WTC11 (cell line): ENCODE measurements at regions not wholly inside any gene's neighbourhood (a gene's known extent, or its start where the extent isn't known, plus 50 kb on each side); places are given as distances from the start of the nearest gene placed in this dataset.
A peak's percentile ranks its signal among the peaks of the same experiment; 100 is the strongest.

Source experiments
- ATAC-seq: fragments of 200-7000 bp; cut with Tn5 transposase; 2 replicates; pipeline ENCODE4 v1.10.0; 2021; ENCODE audit warnings: mild to moderate bottlenecking, moderate library complexity
- CTCF ChIA-PET: fragments of 300-600 bp; sonication (Branson Sonifier 250); formaldehyde crosslinking; loops from one replicate; lab custom pipeline; 2021; ENCODE audit warnings: antibody characterized with exemption; lab: Charles Lee
- POLR2A ChIA-PET: fragments of 350-600 bp; sonication (Branson Sonifier 250); formaldehyde crosslinking; loops from one replicate; lab custom pipeline; 2021; ENCODE audit warnings: antibody characterized with exemption; lab: Charles Lee
- DNase-seq: peaks from one replicate; pipeline ENCODE4 v3.0.0; 2021; ENCODE audit warnings: low spot score
- H3K27ac Mint-ChIP-seq: 2 replicates; pipeline ENCODE4 v1.8.0; 2021; ENCODE audit warnings: mixed read lengths
- H3K27me3 Mint-ChIP-seq: 2 replicates; pipeline ENCODE4 v1.8.0; 2021; ENCODE audit warnings: low read depth, mild to moderate bottlenecking, moderate library complexity, mixed read lengths
- H3K36me3 Mint-ChIP-seq: 2 replicates; pipeline ENCODE4 v1.8.0; 2021; ENCODE audit warnings: mixed read lengths
- H3K4me1 Mint-ChIP-seq: 2 replicates; pipeline ENCODE4 v1.8.0; 2022; ENCODE audit warnings: mixed read lengths
- H3K4me3 Mint-ChIP-seq: 2 replicates; pipeline ENCODE4 v1.8.0; 2021; ENCODE audit warnings: mild to moderate bottlenecking, moderate library complexity, mixed read lengths
- H3K9me3 Mint-ChIP-seq: 2 replicates; pipeline ENCODE4 v1.8.0; 2021; ENCODE audit warnings: mixed read lengths
- ELF4 ChIP-seq: sonication (generic); formaldehyde crosslinking; IDR thresholded peaks from 2 replicates; pipeline ENCODE4 v1.8.1; 2022; ENCODE audit warnings: low read depth, mild to moderate bottlenecking, moderate library complexity, missing genetic modification reagents
- FOXK1 ChIP-seq: sonication (generic); formaldehyde crosslinking; IDR thresholded peaks from 2 replicates; pipeline ENCODE4 v1.8.0; 2022; ENCODE audit warnings: mild to moderate bottlenecking, moderate library complexity, missing genetic modification reagents
- GABPB1 ChIP-seq: sonication (generic); formaldehyde crosslinking; IDR thresholded peaks from 2 replicates; pipeline ENCODE4 v1.8.1; 2023; ENCODE audit warnings: mild to moderate bottlenecking, missing genetic modification reagents
- GRHL2 ChIP-seq: fragments of 250-450 bp; sonication (Bioruptor Pico); IDR thresholded peaks from 2 replicates; pipeline ENCODE4 v1.8.0; 2022; ENCODE audit warnings: mild to moderate bottlenecking, moderate library complexity; ENCODE audit not compliant: insufficient replicate concordance, severe bottlenecking
- NR1H2 ChIP-seq: sonication (generic); formaldehyde crosslinking; IDR thresholded peaks from 2 replicates; pipeline ENCODE4 v1.9.0; 2021; ENCODE audit warnings: mild to moderate bottlenecking, moderate library complexity, missing genetic modification reagents
- RORB ChIP-seq: fragments of 250-450 bp; sonication (Bioruptor Pico); IDR thresholded peaks from 2 replicates; pipeline ENCODE4 v1.9.0; 2021; ENCODE audit warnings: mild to moderate bottlenecking
- SMAD4 ChIP-seq: sonication (generic); formaldehyde crosslinking; IDR thresholded peaks from 2 replicates; pipeline ENCODE4 v1.8.0; 2022; ENCODE audit warnings: mild to moderate bottlenecking, missing genetic modification reagents
- TEAD1 ChIP-seq: sonication (generic); formaldehyde crosslinking; IDR thresholded peaks from 2 replicates; pipeline ENCODE4 v1.8.0; 2022; ENCODE audit warnings: mild to moderate bottlenecking, missing genetic modification reagents
- TP53 ChIP-seq: sonication (generic); formaldehyde crosslinking; IDR thresholded peaks from 2 replicates; pipeline ENCODE4 v1.8.1; 2023; ENCODE audit warnings: mild to moderate bottlenecking, missing genetic modification reagents
- ZNF396 ChIP-seq: fragments of 250-450 bp; sonication (Bioruptor Pico); IDR thresholded peaks from 2 replicates; pipeline ENCODE4 v1.8.0; 2021; ENCODE audit warnings: mild to moderate bottlenecking, moderate library complexity, borderline replicate concordance
- ZNF423 ChIP-seq: fragments of 250-450 bp; sonication (Bioruptor Pico); IDR thresholded peaks from 2 replicates; pipeline ENCODE4 v2.1.2; 2022; ENCODE audit warnings: mild to moderate bottlenecking, moderate library complexity
- TF ChIP-seq, protein P1 (sequence below): sonication (generic); formaldehyde crosslinking; IDR thresholded peaks from 2 replicates; pipeline ENCODE4 v1.8.1; 2022; ENCODE audit warnings: low read depth, mild to moderate bottlenecking, moderate library complexity, missing genetic modification reagents, borderline replicate concordance
- TF ChIP-seq, protein P2 (sequence below): sonication (generic); formaldehyde crosslinking; conservative IDR thresholded peaks from 2 replicates; pipeline ENCODE4 v1.8.1; 2023; ENCODE audit warnings: mild to moderate bottlenecking, low read depth, missing genetic modification reagents, moderate library complexity
- TF ChIP-seq, protein P3 (sequence below): sonication (generic); formaldehyde crosslinking; conservative IDR thresholded peaks from 2 replicates; pipeline ENCODE4 v1.8.1; 2022; ENCODE audit warnings: mild to moderate bottlenecking, missing genetic modification reagents
- TF ChIP-seq, protein P4 (sequence below): sonication (generic); formaldehyde crosslinking; IDR thresholded peaks from 2 replicates; pipeline ENCODE4 v1.8.1; 2023; ENCODE audit warnings: mild to moderate bottlenecking, missing genetic modification reagents
- TF ChIP-seq, protein P5 (sequence below): sonication (generic); formaldehyde crosslinking; IDR thresholded peaks from 2 replicates; pipeline ENCODE4 v1.8.1; 2022; ENCODE audit warnings: mild to moderate bottlenecking, moderate library complexity, missing genetic modification reagents
- TF ChIP-seq, protein P6 (sequence below): sonication (generic); formaldehyde crosslinking; IDR thresholded peaks from 2 replicates; pipeline ENCODE4 v1.8.0; 2022; ENCODE audit warnings: missing genetic modification reagents
- TF ChIP-seq, protein P7 (sequence below): fragments of 250-450 bp; sonication (Bioruptor Pico); IDR thresholded peaks from 2 replicates; pipeline ENCODE4 v1.9.0; 2021; ENCODE audit warnings: moderate library complexity, mild to moderate bottlenecking, inconsistent platforms, borderline replicate concordance

DNA sequence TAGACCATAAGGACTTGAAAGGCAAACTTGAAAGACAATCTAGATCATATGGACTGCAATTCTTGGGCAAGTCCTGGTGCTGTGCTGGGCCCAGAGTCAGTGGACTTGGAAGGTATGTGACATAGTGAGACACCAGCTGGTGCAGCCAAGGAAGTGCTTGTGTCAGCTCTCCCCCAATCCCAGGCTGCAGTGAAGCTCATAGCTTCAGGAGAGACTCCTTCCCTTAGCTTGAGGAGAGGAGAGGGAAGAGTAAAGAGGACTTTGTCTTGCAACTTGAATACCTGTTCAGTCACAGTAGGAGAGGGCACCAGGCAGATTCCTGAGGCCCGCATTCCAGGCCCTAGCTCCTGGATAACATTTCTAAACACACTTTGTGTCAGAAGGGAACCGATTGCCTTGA, 127.4 kb upstream of the ZPLD1 start:
- H3K36me3 Mint-ChIP-seq: no peaks in the 10 kb centered on the region; the same call in 1 of the 2 replicates
- TF ChIP-seq, protein P1, sequence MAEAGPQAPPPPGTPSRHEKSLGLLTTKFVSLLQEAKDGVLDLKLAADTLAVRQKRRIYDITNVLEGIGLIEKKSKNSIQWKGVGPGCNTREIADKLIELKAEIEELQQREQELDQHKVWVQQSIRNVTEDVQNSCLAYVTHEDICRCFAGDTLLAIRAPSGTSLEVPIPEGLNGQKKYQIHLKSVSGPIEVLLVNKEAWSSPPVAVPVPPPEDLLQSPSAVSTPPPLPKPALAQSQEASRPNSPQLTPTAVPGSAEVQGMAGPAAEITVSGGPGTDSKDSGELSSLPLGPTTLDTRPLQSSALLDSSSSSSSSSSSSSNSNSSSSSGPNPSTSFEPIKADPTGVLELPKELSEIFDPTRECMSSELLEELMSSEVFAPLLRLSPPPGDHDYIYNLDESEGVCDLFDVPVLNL (CRISPR knock-in tag): no peak
- TF ChIP-seq, protein P2, sequence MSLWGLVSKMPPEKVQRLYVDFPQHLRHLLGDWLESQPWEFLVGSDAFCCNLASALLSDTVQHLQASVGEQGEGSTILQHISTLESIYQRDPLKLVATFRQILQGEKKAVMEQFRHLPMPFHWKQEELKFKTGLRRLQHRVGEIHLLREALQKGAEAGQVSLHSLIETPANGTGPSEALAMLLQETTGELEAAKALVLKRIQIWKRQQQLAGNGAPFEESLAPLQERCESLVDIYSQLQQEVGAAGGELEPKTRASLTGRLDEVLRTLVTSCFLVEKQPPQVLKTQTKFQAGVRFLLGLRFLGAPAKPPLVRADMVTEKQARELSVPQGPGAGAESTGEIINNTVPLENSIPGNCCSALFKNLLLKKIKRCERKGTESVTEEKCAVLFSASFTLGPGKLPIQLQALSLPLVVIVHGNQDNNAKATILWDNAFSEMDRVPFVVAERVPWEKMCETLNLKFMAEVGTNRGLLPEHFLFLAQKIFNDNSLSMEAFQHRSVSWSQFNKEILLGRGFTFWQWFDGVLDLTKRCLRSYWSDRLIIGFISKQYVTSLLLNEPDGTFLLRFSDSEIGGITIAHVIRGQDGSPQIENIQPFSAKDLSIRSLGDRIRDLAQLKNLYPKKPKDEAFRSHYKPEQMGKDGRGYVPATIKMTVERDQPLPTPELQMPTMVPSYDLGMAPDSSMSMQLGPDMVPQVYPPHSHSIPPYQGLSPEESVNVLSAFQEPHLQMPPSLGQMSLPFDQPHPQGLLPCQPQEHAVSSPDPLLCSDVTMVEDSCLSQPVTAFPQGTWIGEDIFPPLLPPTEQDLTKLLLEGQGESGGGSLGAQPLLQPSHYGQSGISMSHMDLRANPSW (CRISPR knock-in tag): no peak
- TF ChIP-seq ELF4 (CRISPR knock-in tag) (no peak), SMAD4 (no peak)
- H3K9me3 Mint-ChIP-seq: peaks cover 20% of the 10 kb centered on the region
- POLR2A ChIA-PET: no interaction called here
- DNase-seq (peak; percentile 10), ATAC-seq (peak; percentile 94)
- H3K4me1 Mint-ChIP-seq: peaks cover 5% of the 10 kb centered on the region
- H3K27ac Mint-ChIP-seq: peak overlapping the region; percentile 52; the same call in 1 of the 2 replicates
- no peaks in the 10 kb centered on the region for H3K27me3 Mint-ChIP-seq
- H3K4me3 Mint-ChIP-seq: no peak overlapping the region
- CTCF ChIA-PET: interaction anchor here (1.0 to 1.6 kb wide), 2 partner anchors 72 to 229 kb away, joined by 3 read pairs; no protein-coding TSS in a partner anchor

DNA sequence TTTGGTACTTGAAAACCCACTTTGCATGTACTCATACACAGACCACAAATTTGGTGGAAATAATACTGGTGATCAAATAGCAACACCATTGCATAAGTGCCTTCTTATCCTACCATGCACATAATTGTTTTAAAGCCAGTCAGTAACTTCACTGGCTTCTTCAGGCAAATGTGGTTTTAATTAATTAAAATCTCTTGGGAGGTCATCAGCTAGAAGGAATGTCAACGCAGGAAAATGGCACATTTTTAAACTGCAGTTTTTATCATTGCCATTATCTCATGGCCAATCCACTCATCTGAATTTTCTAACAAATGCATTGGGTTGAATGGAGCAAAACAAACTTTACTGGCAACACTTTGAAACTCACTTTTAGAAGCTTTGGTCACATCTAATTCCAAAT, 105.7 kb upstream of the ZPLD1 start:
- ChIA-PET POLR2A (no interaction called here), CTCF (no interaction called here)
- Mint-ChIP-seq H3K27ac (no peak overlapping the region), H3K4me1 (no peaks in the 10 kb centered on the region), H3K9me3 (no peaks in the 10 kb centered on the region), H3K27me3 (no peaks in the 10 kb centered on the region), H3K36me3 (no peaks in the 10 kb centered on the region), H3K4me3 (no peak overlapping the region)
- DNase-seq (no peak), ATAC-seq (no peak)
- TF ChIP-seq, protein P3, sequence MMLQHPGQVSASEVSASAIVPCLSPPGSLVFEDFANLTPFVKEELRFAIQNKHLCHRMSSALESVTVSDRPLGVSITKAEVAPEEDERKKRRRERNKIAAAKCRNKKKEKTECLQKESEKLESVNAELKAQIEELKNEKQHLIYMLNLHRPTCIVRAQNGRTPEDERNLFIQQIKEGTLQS (CRISPR knock-in tag): no peak
- no peak for TF ChIP-seq ZNF396
- TF ChIP-seq, protein P4, sequence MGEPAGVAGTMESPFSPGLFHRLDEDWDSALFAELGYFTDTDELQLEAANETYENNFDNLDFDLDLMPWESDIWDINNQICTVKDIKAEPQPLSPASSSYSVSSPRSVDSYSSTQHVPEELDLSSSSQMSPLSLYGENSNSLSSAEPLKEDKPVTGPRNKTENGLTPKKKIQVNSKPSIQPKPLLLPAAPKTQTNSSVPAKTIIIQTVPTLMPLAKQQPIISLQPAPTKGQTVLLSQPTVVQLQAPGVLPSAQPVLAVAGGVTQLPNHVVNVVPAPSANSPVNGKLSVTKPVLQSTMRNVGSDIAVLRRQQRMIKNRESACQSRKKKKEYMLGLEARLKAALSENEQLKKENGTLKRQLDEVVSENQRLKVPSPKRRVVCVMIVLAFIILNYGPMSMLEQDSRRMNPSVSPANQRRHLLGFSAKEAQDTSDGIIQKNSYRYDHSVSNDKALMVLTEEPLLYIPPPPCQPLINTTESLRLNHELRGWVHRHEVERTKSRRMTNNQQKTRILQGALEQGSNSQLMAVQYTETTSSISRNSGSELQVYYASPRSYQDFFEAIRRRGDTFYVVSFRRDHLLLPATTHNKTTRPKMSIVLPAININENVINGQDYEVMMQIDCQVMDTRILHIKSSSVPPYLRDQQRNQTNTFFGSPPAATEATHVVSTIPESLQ (CRISPR knock-in tag): no peak
- no peak for TF ChIP-seq FOXK1 (CRISPR knock-in tag)
- no peak for TF ChIP-seq RORB
- TF ChIP-seq, protein P5, sequence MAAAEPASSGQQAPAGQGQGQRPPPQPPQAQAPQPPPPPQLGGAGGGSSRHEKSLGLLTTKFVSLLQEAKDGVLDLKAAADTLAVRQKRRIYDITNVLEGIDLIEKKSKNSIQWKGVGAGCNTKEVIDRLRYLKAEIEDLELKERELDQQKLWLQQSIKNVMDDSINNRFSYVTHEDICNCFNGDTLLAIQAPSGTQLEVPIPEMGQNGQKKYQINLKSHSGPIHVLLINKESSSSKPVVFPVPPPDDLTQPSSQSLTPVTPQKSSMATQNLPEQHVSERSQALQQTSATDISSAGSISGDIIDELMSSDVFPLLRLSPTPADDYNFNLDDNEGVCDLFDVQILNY (CRISPR knock-in tag): no peak
- TF ChIP-seq, protein P6, sequence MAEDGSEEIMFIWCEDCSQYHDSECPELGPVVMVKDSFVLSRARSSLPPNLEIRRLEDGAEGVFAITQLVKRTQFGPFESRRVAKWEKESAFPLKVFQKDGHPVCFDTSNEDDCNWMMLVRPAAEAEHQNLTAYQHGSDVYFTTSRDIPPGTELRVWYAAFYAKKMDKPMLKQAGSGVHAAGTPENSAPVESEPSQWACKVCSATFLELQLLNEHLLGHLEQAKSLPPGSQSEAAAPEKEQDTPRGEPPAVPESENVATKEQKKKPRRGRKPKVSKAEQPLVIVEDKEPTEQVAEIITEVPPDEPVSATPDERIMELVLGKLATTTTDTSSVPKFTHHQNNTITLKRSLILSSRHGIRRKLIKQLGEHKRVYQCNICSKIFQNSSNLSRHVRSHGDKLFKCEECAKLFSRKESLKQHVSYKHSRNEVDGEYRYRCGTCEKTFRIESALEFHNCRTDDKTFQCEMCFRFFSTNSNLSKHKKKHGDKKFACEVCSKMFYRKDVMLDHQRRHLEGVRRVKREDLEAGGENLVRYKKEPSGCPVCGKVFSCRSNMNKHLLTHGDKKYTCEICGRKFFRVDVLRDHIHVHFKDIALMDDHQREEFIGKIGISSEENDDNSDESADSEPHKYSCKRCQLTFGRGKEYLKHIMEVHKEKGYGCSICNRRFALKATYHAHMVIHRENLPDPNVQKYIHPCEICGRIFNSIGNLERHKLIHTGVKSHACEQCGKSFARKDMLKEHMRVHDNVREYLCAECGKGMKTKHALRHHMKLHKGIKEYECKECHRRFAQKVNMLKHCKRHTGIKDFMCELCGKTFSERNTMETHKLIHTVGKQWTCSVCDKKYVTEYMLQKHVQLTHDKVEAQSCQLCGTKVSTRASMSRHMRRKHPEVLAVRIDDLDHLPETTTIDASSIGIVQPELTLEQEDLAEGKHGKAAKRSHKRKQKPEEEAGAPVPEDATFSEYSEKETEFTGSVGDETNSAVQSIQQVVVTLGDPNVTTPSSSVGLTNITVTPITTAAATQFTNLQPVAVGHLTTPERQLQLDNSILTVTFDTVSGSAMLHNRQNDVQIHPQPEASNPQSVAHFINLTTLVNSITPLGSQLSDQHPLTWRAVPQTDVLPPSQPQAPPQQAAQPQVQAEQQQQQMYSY (CRISPR knock-in tag): no peak
- TF ChIP-seq NR1H2 (CRISPR knock-in tag): no peak
- TF ChIP-seq GABPB1: no peak
- TF ChIP-seq TP53 (CRISPR knock-in tag): no peak
- TF ChIP-seq ZNF423 (CRISPR knock-in tag): no peak
- TF ChIP-seq, protein P7, sequence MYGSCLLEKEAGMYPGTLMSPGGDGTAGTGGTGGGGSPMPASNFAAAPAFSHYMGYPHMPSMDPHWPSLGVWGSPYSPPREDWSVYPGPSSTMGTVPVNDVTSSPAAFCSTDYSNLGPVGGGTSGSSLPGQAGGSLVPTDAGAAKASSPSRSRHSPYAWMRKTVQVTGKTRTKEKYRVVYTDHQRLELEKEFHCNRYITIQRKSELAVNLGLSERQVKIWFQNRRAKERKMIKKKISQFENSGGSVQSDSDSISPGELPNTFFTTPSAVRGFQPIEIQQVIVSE (CRISPR knock-in tag): no peak
- TF ChIP-seq, protein P2 (CRISPR knock-in tag): no peak
- TF ChIP-seq GRHL2 (CRISPR knock-in tag): no peak
- no peak for TF ChIP-seq TEAD1 (CRISPR knock-in tag)
